GM12892 (cell line): ENCODE measurements at regions not wholly inside any gene's neighbourhood (a gene's known extent, or its start where the extent isn't known, plus 50 kb on each side); places are given as distances from the start of the nearest gene placed in this dataset.
"Not testable (repeated sequence)": the region's sequence is repeated elsewhere in the genome, so short reads cannot be mapped to it uniquely, and the experiment has no call there.

Experiments used
- DNase-seq: peaks from one replicate; pipeline ENCODE4 v3.0.0; 2011; ENCODE audit not compliant: insufficient read length
- FAIRE-seq: peaks from 2 replicates; lab custom pipeline; 2011; peaks lifted over from hg19 to GRCh38; lab: Jason Lieb, UNC
- POLR2A ChIP-seq: IDR thresholded peaks from 2 replicates; pipeline ENCODE4 v1.6.1; 2011; ENCODE audit warnings: low read depth, low read length, control low read depth
- POLR2AphosphoS5 ChIP-seq: IDR thresholded peaks from 2 replicates; pipeline ENCODE4 v1.6.1; 2011; ENCODE audit warnings: low read depth, low read length, control low read depth
- TAF1 ChIP-seq: IDR thresholded peaks from 2 replicates; pipeline ENCODE4 v1.6.1; 2011; ENCODE audit warnings: low read depth, mild to moderate bottlenecking, control low read depth, low read length, borderline replicate concordance

- FAIRE-seq (no peak), DNase-seq (no peak)
- TF ChIP-seq POLR2AphosphoS5 (no peak), POLR2A (no peak), TAF1 (no peak)
These were observed 58.2 kb upstream of the TPTE start for GRCh38 chr21:10463156-10463555.

- TF ChIP-seq TAF1 (no peak), POLR2AphosphoS5 (no peak), POLR2A (no peak)
- FAIRE-seq = no peak
- no peak for DNase-seq
These were observed 56.4 kb upstream of the TPTE start for GRCh38 chr21:10464975-10465374.

GRCh38 chr21:10465524-10466110 lies 55.8 kb upstream of the TPTE start:
- FAIRE-seq, DNase-seq: not testable (repeated sequence)

- FAIRE-seq (no peak), DNase-seq (no peak)
- TF ChIP-seq POLR2AphosphoS5 (no peak), TAF1 (no peak), POLR2A (no peak)
These were observed 55.2 kb upstream of the TPTE start for GRCh38 chr21:10466200-10466599.
